Panc1 (cell line): ENCODE measurements at regions not wholly inside any gene's neighbourhood (a gene's known extent, or its start where the extent isn't known, plus 50 kb on each side); places are given as distances from the start of the nearest gene placed in this dataset.

ENCODE experiments used
- CTCF ChIP-seq: fragments of 450-650 bp; IDR thresholded peaks from 2 replicates; pipeline ENCODE4 v1.5.1; 2017; ENCODE audit warnings: mild to moderate bottlenecking
- POLR2AphosphoS5 ChIP-seq: IDR thresholded peaks from 2 replicates; pipeline ENCODE4 v1.6.1; 2012; ENCODE audit warnings: mild to moderate bottlenecking, low read depth, low read length, moderate library complexity
- REST ChIP-seq, 2 experiments: IDR thresholded peaks; 2 replicates each; pipeline ENCODE4 v1.6.1; 2011 to 2012; ENCODE audit warnings: low read depth in 2 of 2, control low read depth in 1 of 2, low read length in 1 of 2, mild to moderate bottlenecking in 1 of 2, moderate library complexity in 1 of 2; ENCODE audit not compliant: insufficient read depth in 1 of 2
- TCF7L2 ChIP-seq: IDR thresholded peaks from 2 replicates; pipeline ENCODE4 v1.6.1; 2011; ENCODE audit warnings: mild to moderate bottlenecking, low read depth, low read length, inconsistent platforms

GRCh38 chr2:126368758-126369157 is 287.2 kb upstream of the GYPC start:
- no peak for TF ChIP-seq CTCF
- TF ChIP-seq TCF7L2, result no peak
- no peak for TF ChIP-seq REST (IDR thresholded peaks at IDR 0.05; ENCODE audit: insufficient read depth in 1 of 2, low read depth in 2 of 2, low read length in 1 of 2)
- TF ChIP-seq POLR2AphosphoS5, result no peak
